ENCODE measurements at regions not wholly inside any gene's neighbourhood (a gene's known extent, or its start where the extent isn't known, plus 50 kb on each side); places are given as distances from the start of the nearest gene placed in this dataset.

DNA sequence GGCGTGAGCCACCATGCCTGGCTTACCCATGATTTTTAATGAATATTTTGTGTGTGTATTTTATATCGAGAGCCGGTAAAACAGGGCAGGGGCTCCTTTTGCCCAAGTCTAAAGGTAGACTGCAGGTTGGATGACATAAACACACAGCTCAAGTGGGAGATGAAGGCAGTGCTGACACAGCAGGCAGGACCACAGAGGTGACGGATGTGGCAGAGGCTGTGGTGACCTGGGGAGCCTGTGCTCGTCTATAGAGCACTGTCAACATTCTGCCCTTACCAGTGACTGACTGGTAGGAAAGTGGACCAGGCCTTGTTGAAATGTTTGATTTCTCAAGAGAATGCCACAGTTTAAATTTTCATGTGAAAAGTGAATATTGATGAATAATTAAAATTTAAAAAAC is 137.5 kb downstream of the ZFP64 start:
- Histone ChIP-seq H3K79me2 (ENCODE audit: insufficient read depth, low read length) (no peaks in the 10 kb centered on the region), H3K9me3 (ENCODE audit: low read length) (no peaks in the 10 kb centered on the region), H3K27ac (ENCODE audit: low read depth, low read length, poor library complexity, severe bottlenecking) (no peak overlapping the region), H3K4me1 (ENCODE audit: insufficient read depth, low read length, severe bottlenecking) (no peaks in the 10 kb centered on the region), H3K9ac (ENCODE audit: low read length) (no peak overlapping the region), H3K4me3 (ENCODE audit: low read depth, low read length, poor library complexity, severe bottlenecking) (no peak overlapping the region), H3F3A (ENCODE audit: insufficient read depth, low read length) (no peaks in the 10 kb centered on the region), H3K9me2 (ENCODE audit: low read depth, low read length) (no peaks in the 10 kb centered on the region), H3K36me3 (ENCODE audit: insufficient read depth, low read length) (no peaks in the 10 kb centered on the region), H3K4me2 (ENCODE audit: low read length) (no peak overlapping the region), H3K27me3 (ENCODE audit: insufficient read depth, low read length) (no peaks in the 10 kb centered on the region), H4K20me1 (ENCODE audit: insufficient read depth, low read length) (no peaks in the 10 kb centered on the region), H2AFZ (ENCODE audit: low read length) (no peak overlapping the region)
- TF ChIP-seq, protein P1, sequence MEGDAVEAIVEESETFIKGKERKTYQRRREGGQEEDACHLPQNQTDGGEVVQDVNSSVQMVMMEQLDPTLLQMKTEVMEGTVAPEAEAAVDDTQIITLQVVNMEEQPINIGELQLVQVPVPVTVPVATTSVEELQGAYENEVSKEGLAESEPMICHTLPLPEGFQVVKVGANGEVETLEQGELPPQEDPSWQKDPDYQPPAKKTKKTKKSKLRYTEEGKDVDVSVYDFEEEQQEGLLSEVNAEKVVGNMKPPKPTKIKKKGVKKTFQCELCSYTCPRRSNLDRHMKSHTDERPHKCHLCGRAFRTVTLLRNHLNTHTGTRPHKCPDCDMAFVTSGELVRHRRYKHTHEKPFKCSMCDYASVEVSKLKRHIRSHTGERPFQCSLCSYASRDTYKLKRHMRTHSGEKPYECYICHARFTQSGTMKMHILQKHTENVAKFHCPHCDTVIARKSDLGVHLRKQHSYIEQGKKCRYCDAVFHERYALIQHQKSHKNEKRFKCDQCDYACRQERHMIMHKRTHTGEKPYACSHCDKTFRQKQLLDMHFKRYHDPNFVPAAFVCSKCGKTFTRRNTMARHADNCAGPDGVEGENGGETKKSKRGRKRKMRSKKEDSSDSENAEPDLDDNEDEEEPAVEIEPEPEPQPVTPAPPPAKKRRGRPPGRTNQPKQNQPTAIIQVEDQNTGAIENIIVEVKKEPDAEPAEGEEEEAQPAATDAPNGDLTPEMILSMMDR (IDR thresholded peaks at IDR 0.05; ENCODE audit: low read length): no peak
- no peak for TF ChIP-seq EZH2 (IDR thresholded peaks at IDR 0.05; ENCODE audit: borderline replicate concordance, low read length)

DNA sequence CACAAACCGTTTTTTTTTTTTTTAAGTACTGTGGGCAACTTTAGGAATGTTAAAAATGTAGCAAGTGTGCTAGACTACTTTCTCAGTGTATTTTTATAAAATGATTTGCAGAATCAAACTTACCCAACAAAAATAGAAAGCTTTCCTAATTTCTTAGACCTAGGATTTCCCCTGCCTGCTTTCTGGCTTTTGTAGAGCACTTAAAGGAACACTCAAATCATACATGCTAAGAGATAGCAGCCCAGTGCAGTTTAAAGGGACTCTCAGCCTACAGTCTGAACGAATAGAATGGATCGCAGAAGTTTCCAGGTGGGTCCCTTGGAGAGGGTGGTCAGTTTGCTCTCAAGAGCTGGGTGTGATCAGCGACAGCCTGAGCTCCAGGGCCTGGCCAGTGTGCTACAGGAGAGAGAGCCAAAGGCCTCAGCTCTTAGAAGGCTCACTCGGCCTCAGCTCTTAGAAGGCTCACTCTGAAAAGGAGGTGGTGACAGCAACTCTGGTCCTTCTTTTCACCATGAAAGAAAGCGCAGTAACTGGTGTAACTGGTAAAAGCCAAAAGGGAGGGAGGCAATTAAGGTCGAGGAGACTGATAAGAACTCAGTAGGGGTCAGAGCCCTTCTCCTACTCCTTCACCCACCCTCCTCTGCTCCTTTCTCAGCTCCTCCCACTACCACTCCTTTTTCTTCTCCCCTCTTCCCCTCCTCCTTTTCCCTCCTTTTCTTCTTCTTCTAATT is 142.4 kb downstream of the ZFP64 start:
- no peak overlapping the region for H3K4me2 ChIP-seq (ENCODE audit: low read length)

DNA sequence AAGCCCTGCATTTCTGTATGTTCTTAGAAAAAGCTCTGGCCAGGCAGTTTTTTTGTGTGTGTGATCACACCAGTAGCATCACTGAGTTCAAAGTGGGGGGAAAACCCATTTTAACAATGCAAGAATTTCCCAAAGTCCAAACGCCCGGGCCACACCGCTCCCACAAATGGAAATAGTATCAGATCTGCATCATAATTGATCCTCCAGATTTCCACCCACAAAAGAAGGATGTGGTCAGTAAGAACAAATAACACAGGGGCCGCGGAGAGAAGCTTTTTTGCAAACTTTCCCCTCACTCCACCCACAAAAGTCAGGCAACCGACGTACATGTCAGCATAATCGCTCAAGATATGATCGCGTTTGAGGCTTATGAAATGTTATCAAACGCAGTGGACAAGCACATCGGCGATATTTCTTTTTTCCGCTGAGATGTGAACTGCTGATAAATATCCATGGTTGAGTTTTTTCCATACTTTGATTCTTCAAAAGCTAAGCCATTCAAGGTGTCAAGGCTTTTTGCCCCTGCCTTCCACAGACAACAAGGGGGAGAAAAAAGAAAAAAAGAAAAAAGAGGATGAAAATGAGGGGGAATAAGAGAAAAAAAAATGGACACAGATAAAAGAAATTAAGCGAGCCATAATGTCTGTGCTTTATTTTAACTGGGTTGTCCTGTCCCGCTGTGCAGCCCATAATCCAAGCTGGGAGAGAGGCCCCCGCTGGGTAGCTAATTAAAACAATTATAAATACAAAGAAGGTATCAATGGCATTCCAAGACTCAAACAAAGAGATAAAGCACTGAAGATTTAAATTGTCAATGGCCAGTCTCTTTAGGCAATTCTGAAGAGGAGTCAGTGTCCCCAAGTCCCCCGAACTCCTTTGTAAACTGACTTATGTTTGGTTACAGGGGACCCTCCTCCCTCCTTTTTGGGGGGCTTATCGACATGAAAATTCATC is 143.5 kb downstream of the ZFP64 start:
- H3F3A ChIP-seq (ENCODE audit: insufficient read depth, low read length): no peaks in the 10 kb centered on the region
- H3K4me3 ChIP-seq (ENCODE audit: low read depth, low read length, poor library complexity, severe bottlenecking): no peak overlapping the region
- no peaks in the 10 kb centered on the region for H3K4me1 ChIP-seq (ENCODE audit: insufficient read depth, low read length, severe bottlenecking)
- no peaks in the 10 kb centered on the region for H3K27me3 ChIP-seq (ENCODE audit: insufficient read depth, low read length)
- no peaks in the 10 kb centered on the region for H4K20me1 ChIP-seq (ENCODE audit: insufficient read depth, low read length)
- H3K36me3 ChIP-seq (ENCODE audit: insufficient read depth, low read length): no peaks in the 10 kb centered on the region
- H3K9me3 ChIP-seq (ENCODE audit: low read length): no peaks in the 10 kb centered on the region
- TF ChIP-seq EZH2 (IDR thresholded peaks at IDR 0.05; ENCODE audit: borderline replicate concordance, low read length): no peak
- TF ChIP-seq, protein P1 (IDR thresholded peaks at IDR 0.05; ENCODE audit: low read length): no peak
- H3K27ac ChIP-seq (ENCODE audit: low read depth, low read length, poor library complexity, severe bottlenecking): no peak overlapping the region
- no peak overlapping the region for H3K4me2 ChIP-seq (ENCODE audit: low read length)
- H3K9me2 ChIP-seq (ENCODE audit: low read depth, low read length): no peaks in the 10 kb centered on the region
- H3K79me2 ChIP-seq (ENCODE audit: insufficient read depth, low read length): no peaks in the 10 kb centered on the region
- H2AFZ ChIP-seq (ENCODE audit: low read length): no peak overlapping the region
- H3K9ac ChIP-seq (ENCODE audit: low read length): no peak overlapping the region

More for the DNA sequence above, 142.4 kb downstream of the ZFP64 start:
- Histone ChIP-seq H3K27ac (ENCODE audit: low read depth, low read length, poor library complexity, severe bottlenecking) (no peak overlapping the region), H3K4me3 (ENCODE audit: low read depth, low read length, poor library complexity, severe bottlenecking) (no peak overlapping the region), H3K79me2 (ENCODE audit: insufficient read depth, low read length) (no peaks in the 10 kb centered on the region), H2AFZ (ENCODE audit: low read length) (no peak overlapping the region), H3K4me1 (ENCODE audit: insufficient read depth, low read length, severe bottlenecking) (no peaks in the 10 kb centered on the region), H3K9ac (ENCODE audit: low read length) (no peak overlapping the region), H4K20me1 (ENCODE audit: insufficient read depth, low read length) (no peaks in the 10 kb centered on the region), H3F3A (ENCODE audit: insufficient read depth, low read length) (no peaks in the 10 kb centered on the region), H3K36me3 (ENCODE audit: insufficient read depth, low read length) (no peaks in the 10 kb centered on the region), H3K9me3 (ENCODE audit: low read length) (no peaks in the 10 kb centered on the region), H3K9me2 (ENCODE audit: low read depth, low read length) (no peaks in the 10 kb centered on the region), H3K27me3 (ENCODE audit: insufficient read depth, low read length) (no peaks in the 10 kb centered on the region)
- no peak for TF ChIP-seq EZH2 (IDR thresholded peaks at IDR 0.05; ENCODE audit: borderline replicate concordance, low read length)

All from OCI-LY1 (cell line).